Stromal cell of bone marrow (primary cell): ENCODE measurements at regions not wholly inside any gene's neighbourhood (a gene's known extent, or its start where the extent isn't known, plus 50 kb on each side); places are given as distances from the start of the nearest gene placed in this dataset.
"Not testable (repeated sequence)": the region's sequence is repeated elsewhere in the genome, so short reads cannot be mapped to it uniquely, and the experiment has no call there.

Experiments
- DNase-seq: peaks from one replicate; pipeline ENCODE4 v3.0.0-alpha.2; 2012; ENCODE audit warnings: low read depth

GRCh38 chr16:5354645-5355044, 257.1 kb upstream of the EEF2KMT start:
- DNase-seq, result no peak

GRCh38 chr16:5349670-5350517, 252.3 kb upstream of the EEF2KMT start:
- DNase-seq, result no peak

DNA sequence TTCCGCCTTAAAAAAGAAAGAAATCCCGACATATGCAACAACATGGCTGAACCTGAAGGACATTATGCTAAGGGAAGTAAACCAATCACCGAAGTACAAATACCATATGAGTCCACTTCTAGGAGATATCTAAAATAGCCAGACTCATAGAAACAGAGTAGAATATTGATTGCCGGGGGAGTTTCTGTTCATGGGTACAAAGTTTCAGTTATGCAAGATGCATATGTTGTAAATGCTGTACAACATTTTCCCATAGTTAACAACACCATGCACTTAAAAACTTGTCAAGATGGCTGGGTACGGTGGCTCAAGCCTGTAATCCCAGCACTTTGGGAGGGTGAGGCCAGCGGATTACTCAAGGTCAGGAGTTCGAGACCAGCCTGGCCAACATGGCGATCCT, 251.5 kb upstream of the EEF2KMT start:
- DNase-seq, result no peak

GRCh38 chr16:5347561-5347960, 250.0 kb upstream of the EEF2KMT start:
- DNase-seq, result no peak

- no peak for DNase-seq
Measured at GRCh38 chr16:5336941-5337340, 239.3 kb upstream of the EEF2KMT start.

DNA sequence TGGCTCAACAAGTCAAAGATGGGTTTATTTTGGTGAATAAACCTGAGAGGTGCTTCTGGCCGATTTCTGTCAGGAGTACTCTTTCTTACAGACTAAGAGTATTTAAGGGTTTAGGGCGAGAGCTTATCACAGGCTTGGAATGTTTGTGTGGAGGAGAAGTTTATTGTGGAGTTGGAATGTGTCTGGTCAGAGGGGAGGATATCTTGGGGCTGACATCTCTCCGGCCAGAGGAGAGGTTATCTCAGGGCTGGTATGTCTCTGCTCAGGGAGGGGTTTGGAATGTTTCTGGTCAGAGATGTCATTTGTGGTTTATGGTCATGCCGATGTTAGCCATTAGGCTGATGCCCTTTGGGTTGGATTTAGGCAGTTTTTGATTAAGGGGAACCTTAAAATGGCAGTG, 236.4 kb upstream of the EEF2KMT start:
- no peak for DNase-seq

GRCh38 chr16:5333126-5333525, 235.5 kb upstream of the EEF2KMT start:
- DNase-seq, result no peak

DNA sequence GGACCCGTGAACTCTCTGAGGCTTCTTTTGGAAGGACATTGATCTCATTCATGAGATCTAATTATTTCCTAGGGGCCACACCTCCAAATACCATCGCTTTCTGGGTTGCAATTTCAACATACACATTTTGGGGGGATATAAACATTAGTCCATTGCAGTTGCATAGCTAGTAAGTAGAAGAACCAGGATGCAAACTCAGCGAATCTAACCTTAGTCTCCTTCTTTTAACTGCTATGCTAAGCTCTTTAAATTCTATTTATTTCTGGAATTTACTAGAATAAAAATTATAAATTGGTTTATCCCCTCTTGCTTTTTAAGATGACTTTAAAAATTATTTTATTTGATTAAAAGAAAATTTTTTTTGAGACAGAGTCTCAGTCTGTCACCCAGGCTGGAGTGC, 232.5 kb upstream of the EEF2KMT start:
- DNase-seq, result no peak

DNA sequence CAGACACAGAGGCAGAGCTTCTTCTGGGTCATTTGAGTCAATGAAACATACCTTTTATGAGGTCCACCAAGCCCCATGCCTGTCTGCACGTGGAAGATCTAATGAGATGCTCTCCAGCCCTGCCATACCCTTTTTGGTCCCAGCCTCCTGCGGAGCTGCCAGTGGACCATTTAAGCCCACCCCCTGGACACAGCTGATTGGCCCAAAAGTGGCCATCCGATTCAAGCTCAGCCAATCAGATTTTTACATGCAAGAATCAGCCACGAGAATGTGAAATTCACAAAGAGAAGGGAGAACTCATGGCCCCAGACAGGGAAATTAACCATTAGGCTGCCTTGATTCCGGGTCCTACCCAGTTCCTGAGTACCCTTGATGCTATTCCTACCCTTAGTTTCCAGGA, 231.0 kb upstream of the EEF2KMT start:
- DNase-seq, result no peak

DNA sequence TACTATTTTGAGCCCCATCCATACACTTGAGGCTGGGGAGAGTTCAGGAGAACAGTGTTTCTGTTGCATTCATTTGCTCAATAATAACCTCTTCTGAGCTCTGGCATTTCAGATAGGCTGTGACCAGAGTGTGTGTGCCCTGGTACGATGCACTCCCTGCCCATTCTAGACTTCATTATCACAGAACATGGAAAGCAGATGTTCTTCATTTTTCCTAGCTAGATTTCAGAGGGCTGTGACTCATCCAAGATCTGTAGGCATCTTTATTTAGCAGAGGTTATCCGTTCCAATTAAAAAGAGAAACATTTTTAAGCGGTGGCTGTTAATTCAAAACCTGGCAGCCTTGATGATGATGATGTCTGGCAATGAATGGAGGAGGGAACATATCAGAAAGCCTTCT, 228.8 kb upstream of the EEF2KMT start:
- no peak for DNase-seq

GRCh38 chr16:5325932-5326331, 228.3 kb upstream of the EEF2KMT start:
- no peak for DNase-seq

DNA sequence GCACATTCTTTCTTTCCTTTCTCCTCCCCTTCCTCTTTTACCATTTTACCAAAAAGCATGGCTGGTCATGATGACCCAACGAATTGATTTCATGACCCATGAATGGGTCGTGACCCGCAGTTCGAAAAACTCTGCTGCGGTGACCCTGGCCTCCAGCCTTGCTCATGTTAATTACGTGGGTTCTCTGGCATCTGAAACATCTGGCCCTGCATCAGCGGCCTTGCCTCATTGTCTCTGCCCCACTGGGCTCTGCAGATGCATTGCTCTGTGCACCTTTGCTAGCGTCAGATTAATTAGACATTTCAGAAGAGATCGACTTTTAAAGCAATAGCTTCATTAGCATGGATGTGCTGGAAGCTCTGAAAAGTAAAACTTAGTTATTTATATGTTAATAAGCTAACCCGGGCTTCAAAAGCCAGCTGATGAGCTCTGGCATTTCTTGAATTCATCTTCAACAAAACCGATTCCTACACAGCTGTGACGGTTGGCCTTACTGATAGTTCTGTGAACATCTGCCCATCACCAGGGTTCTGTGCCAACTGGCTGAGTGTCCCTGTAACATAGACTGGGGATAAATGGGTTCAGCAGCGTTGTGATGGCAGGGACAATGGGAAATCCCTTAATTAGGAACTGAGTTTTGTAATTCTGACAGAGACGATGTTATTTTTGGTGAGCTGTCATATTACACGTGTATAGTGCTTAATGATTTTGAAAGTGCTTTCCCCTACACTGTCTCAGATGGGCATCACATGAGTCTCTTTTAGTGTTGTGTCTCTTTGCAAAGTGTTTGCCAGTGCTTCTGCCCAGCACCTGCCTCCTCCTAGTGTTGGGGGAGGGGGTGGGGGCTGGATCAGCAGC, 225.9 kb upstream of the EEF2KMT start:
- DNase-seq, result no peak

- DNase-seq, result no peak
Measured at GRCh38 chr16:5321930-5322329, 224.3 kb upstream of the EEF2KMT start.

- no peak for DNase-seq
Measured at GRCh38 chr16:5319799-5320198, 222.2 kb upstream of the EEF2KMT start.

- DNase-seq, result no peak
Measured at GRCh38 chr16:5315914-5316313, 218.3 kb upstream of the EEF2KMT start.

DNA sequence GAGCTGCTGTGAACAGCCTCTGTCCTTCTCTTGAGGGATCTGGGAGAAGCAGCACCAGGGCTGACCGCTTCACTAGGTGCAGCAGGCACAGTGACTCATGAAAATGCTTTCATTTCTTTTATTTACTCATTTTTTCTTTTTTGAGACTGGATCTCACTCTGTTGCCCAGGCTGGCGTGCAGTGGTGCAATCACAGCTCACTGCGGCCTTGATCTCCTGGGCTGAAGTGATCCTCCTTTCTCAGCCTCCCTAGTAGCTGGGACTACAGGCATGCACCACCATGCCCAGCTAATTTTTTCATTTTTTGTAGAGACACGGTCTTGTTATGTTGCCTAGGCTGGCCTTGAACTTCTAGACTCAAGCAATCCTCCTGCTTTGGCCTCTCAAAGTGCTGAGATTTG, 216.8 kb upstream of the EEF2KMT start:
- no peak for DNase-seq

GRCh38 chr16:5309946-5310611, 212.5 kb upstream of the EEF2KMT start:
- no peak for DNase-seq

DNA sequence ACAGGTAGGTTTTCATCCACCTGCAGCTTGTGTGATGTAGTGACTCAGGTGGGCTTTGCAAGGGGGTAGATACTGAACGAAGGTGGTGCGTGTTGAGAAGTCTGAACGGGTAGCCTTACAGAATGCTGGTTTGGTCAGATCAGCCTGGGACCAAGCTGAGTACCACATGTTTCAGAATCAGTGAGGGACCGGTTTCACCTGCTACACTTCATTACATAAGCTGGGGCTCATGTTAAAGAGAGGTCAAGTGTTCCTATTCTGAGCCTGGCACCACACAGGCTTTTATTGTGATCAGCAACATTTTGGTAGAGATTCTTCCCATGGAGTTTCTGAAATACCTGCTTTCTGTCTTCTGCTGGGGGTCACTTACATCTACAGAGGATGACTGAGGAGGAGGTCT, 207.4 kb upstream of the EEF2KMT start:
- DNase-seq, result no peak

- no peak for DNase-seq
Measured at GRCh38 chr16:5302372-5303114, 204.9 kb upstream of the EEF2KMT start.

GRCh38 chr16:5298202-5298601, 200.6 kb upstream of the EEF2KMT start:
- no peak for DNase-seq

- no peak for DNase-seq
Measured at GRCh38 chr16:5296176-5296575, 198.6 kb upstream of the EEF2KMT start.

DNA sequence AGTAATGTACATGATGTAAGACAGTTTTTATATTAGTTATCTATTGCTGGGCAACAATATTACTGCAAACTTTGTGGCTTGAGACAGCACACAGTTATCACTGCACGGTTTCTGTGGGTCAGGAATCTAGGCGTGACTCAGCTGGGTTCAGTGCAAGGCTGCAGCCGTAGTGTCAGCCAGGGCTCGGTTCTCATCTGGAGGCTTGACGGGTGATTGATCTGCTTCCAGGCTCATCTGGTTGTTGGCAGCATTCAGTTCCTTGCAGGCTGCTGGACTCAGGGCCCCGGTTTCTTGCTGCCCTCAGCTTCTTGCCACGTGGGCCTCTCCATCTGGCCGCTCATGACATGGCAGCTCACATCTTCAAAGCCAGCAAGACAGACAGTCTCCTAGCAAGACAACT, 197.7 kb upstream of the EEF2KMT start:
- not testable (repeated sequence) for DNase-seq
